ENCODE measurements at regions not wholly inside any gene's neighbourhood (a gene's known extent, or its start where the extent isn't known, plus 50 kb on each side); places are given as distances from the start of the nearest gene placed in this dataset.

- DNase-seq (no peak), ATAC-seq (ENCODE audit: low FRiP score in 2 of 2) (no peak)
- TF ChIP-seq EP300 (IDR thresholded peaks at IDR 0.05) (no peak), CTCF (IDR thresholded peaks at IDR 0.05) (no peak), POLR2A (IDR thresholded peaks at IDR 0.05) (no peak), POLR2AphosphoS5 (IDR thresholded peaks at IDR 0.05) (no peak)
- no peak overlapping the region for H3K4me3 ChIP-seq
- no peaks in the 10 kb centered on the region for H3K36me3 ChIP-seq
- H3K9me3 ChIP-seq, result no peaks in the 10 kb centered on the region
- no peak overlapping the region for H3K27ac ChIP-seq
- 99 to 100% methylated on average over 4 of the region's 4 CpGs for WGBS, 2 donors
- peaks cover 0 to 8% (median 2%) of the 10 kb centered on the region in 4 donors for H3K4me1 ChIP-seq
- no peaks in the 10 kb centered on the region for H3K27me3 ChIP-seq
Observed at GRCh38 chr10:28995497-28995896, 293.4 kb upstream of the LYZL1 start.

DNA sequence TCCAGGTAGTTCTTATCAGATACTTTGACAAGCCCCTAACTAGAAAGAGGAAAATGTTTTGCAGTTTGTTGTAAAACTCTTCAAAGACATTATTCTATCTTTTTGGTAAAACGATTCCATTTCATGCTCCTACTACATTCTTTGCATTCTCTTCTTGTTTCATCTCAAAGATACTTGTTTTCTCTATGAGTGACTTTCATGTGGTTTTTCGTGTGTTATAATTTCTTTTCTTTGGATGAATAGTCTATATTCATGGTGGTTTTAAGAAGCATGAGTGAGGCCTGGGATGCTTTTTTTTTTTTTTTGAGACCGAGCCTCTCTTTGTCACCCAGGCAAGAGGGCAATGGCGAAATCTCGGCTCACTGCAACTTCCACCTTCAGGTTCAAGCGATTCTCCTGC, 292.5 kb upstream of the LYZL1 start:
- H3K27ac ChIP-seq, result no peak overlapping the region
- DNase-seq, result no peak
- H3K36me3 ChIP-seq, result no peaks in the 10 kb centered on the region
- no peaks in the 10 kb centered on the region for H3K27me3 ChIP-seq
- no peak for ATAC-seq (ENCODE audit: low FRiP score in 2 of 2)
- no peaks in the 10 kb centered on the region for H3K9me3 ChIP-seq
- TF ChIP-seq POLR2A (IDR thresholded peaks at IDR 0.05), result no peak
- no peak for TF ChIP-seq EP300 (IDR thresholded peaks at IDR 0.05)
- no peak for TF ChIP-seq POLR2AphosphoS5 (IDR thresholded peaks at IDR 0.05)
- no peak for TF ChIP-seq CTCF (IDR thresholded peaks at IDR 0.05)
- 85 to 88% methylated on average over 6 of the region's 6 CpGs for WGBS, 2 donors
- H3K4me1 ChIP-seq, result peaks cover 0 to 8% (median 2%) of the 10 kb centered on the region in 4 donors
- H3K4me3 ChIP-seq, result no peak overlapping the region

DNA sequence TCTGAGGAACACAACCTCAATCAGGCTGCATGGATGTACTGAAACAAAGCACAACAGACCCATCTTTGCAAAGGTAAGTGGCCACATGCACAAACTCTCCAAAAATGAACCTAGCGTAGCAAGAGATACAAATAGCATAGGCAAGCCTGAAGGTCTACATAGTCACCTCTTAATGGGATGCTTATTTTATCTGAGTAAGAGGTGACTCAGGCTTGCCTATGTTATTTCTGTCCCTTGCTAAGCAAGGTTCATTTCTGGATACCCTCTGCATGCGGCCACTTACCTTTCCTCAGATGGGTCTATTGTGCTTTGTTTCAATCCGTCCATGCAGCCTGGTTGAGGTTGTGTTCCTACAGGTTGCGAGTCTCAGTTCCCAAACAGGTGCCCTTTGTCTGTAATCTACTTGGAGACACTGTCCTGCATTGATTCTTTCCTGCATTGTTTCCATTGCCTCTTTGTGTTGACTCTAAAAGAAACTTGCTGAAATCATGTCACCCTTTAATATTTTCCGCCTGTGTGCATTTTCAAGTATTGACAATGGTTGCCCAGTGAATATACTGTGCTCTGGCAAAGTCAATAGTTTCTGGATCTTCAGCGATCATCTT, 291.8 kb upstream of the LYZL1 start:
- no peaks in the 10 kb centered on the region for H3K27me3 ChIP-seq
- no peak overlapping the region for H3K4me3 ChIP-seq
- no peak for DNase-seq
- 88 to 94% methylated on average over 6 of the region's 6 CpGs for WGBS, 2 donors
- ATAC-seq (ENCODE audit: low FRiP score in 2 of 2), result no peak
- H3K9me3 ChIP-seq, result no peaks in the 10 kb centered on the region
- no peak overlapping the region for H3K27ac ChIP-seq
- H3K36me3 ChIP-seq, result no peaks in the 10 kb centered on the region
- no peak for TF ChIP-seq CTCF (IDR thresholded peaks at IDR 0.05)
- no peak for TF ChIP-seq POLR2AphosphoS5 (IDR thresholded peaks at IDR 0.05)
- TF ChIP-seq EP300 (IDR thresholded peaks at IDR 0.05), result no peak
- no peak for TF ChIP-seq POLR2A (IDR thresholded peaks at IDR 0.05)
- peaks cover 0 to under 1% (median under 1%) of the 10 kb centered on the region in 4 donors for H3K4me1 ChIP-seq

- ATAC-seq (ENCODE audit: low FRiP score in 2 of 2), result no peak
Observed at GRCh38 chr10:28997734-28998133, 291.1 kb upstream of the LYZL1 start.

More at GRCh38 chr10:28997734-28998133, 291.1 kb upstream of the LYZL1 start:
- Histone ChIP-seq H3K27me3 (no peaks in the 10 kb centered on the region), H3K9me3 (no peaks in the 10 kb centered on the region), H3K36me3 (no peaks in the 10 kb centered on the region), H3K27ac (no peak overlapping the region), H3K4me1 (no peaks in the 10 kb centered on the region), H3K4me3 (peak overlapping the region in 1 of 4 donors; percentile 18)
- DNase-seq, result no peak
- TF ChIP-seq POLR2AphosphoS5 (IDR thresholded peaks at IDR 0.05) (no peak), CTCF (IDR thresholded peaks at IDR 0.05) (no peak), POLR2A (IDR thresholded peaks at IDR 0.05) (no peak), EP300 (IDR thresholded peaks at IDR 0.05) (no peak)
- 58 to 60% methylated on average over 5 to 6 of the region's 6 CpGs for WGBS, 2 donors
